ENCODE measurements at regions not wholly inside any gene's neighbourhood (a gene's known extent, or its start where the extent isn't known, plus 50 kb on each side); places are given as distances from the start of the nearest gene placed in this dataset.

GRCh38 chr21:24856326-24856725 is 751.0 kb downstream of the MRPL39 start:
- no peak for TF ChIP-seq CTCF (IDR thresholded peaks at IDR 0.05)
- TF ChIP-seq POLR2A (IDR thresholded peaks at IDR 0.05), result no peak

Measured in vagina (tissue), 2 donors.